ENCODE measurements at regions not wholly inside any gene's neighbourhood (a gene's known extent, or its start where the extent isn't known, plus 50 kb on each side); places are given as distances from the start of the nearest gene placed in this dataset.

DNA sequence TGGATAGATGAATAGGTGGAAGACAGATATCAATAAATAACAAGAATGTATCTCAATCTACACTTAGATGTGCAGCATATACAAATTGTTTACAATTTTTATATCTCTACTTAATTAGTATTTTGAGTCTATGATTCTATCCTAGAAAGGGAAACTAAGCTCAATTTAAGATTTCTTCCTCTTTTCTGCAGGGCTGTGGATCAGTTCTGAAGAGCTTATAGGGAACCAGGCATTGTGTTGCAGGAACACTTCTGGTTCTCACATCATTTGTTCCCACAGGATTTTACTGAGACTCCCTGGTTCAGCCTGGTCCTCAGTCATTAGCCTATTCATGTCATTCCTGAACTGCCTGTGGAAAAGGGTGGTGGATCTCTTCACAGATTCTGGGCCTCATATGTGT is 105.8 kb downstream of the TNFSF18 start:
- H3K9me3 Mint-ChIP-seq: peaks cover 9% of the 10 kb centered on the region
- no peak overlapping the region for H3K4me3 Mint-ChIP-seq
- no peaks in the 10 kb centered on the region for H3K27me3 Mint-ChIP-seq
- no peaks in the 10 kb centered on the region for H3K36me3 Mint-ChIP-seq
- H3K4me1 Mint-ChIP-seq: peaks cover 18% of the 10 kb centered on the region
- no peak overlapping the region for H3K27ac Mint-ChIP-seq

DNA sequence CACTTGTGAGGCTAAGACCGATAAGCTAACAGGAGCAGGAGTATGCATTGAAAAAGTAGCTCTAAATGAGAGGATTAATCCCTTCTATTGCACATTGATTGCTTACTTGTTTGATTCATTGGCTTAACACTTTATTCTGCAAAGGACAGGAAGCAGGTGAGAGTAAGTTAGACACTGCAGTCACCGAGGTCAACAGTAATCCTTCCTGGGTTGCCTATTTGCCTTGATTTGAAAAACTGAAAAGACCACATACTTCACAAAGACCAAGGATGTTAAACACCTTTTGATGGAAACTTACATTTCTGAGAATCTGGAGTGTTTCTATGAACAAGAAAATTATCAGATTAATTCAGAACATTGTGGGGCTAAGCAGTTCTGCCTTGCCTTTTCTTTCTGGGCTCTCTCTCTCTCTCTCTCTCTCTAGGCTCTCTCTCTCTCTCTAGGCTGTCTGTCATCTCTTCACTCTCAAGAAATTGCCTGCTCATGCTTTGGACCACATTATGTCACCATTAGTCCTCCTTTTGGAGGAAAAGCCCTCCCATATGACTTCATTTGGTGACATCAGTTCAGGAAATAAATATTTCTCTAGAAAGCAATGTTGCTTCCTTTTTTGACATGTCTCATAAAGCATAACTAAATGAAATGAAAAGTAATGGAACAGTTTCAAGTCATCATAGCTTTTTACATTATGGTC is 103.8 kb downstream of the TNFSF18 start:
- H3K9me3 Mint-ChIP-seq: peaks cover 9% of the 10 kb centered on the region
- no peak overlapping the region for H3K27ac Mint-ChIP-seq
- no peak overlapping the region for H3K4me3 Mint-ChIP-seq
- H3K4me1 Mint-ChIP-seq: peaks cover 24% of the 10 kb centered on the region
- H3K27me3 Mint-ChIP-seq: no peaks in the 10 kb centered on the region
- no peaks in the 10 kb centered on the region for H3K36me3 Mint-ChIP-seq

DNA sequence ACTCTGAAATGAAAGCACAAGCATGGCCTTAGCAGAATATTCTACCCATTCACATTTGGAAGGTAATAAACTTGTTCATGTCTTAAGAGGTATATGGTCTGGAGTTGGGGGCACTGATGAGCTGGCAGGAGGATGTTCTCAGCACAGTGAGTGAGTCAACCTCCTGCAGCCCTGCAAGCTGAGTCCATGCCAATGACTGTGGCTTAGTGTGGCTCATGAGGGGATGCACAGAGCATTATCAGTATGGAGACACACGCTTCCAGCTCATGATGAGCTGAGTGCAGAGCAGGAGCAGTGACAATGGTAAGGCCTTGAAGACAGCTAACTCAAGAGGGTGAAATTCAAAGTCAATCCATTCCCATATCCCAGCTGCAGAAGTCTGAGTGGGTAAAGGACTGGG is 102.3 kb downstream of the TNFSF18 start:
- Mint-ChIP-seq H3K27me3 (no peaks in the 10 kb centered on the region), H3K27ac (no peak overlapping the region), H3K9me3 (peaks cover 5% of the 10 kb centered on the region), H3K36me3 (no peaks in the 10 kb centered on the region), H3K4me1 (peaks cover 25% of the 10 kb centered on the region), H3K4me3 (no peak overlapping the region)

DNA sequence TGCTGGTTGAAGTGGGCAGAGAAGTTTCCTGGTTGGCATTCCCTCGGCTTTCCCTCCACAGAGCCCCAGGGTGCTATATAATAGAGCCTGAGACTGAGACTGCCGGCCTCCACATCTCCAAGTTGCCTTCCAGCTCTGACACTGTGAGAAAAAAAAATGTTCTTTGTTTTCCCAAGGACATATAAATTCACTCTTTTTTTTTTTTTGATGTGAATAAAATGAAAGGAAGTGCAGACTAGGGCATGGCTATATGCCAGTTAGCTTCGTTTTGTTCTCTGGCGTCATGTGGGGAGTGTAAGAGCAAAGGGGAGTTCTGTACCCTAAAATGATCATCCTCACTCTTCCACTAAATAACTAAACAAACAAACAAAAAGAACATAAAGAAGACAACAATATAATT is 101.6 kb downstream of the TNFSF18 start:
- H3K27ac Mint-ChIP-seq: no peak overlapping the region
- peaks cover 25% of the 10 kb centered on the region for H3K4me1 Mint-ChIP-seq
- H3K9me3 Mint-ChIP-seq: no peaks in the 10 kb centered on the region
- no peaks in the 10 kb centered on the region for H3K36me3 Mint-ChIP-seq
- no peak overlapping the region for H3K4me3 Mint-ChIP-seq
- no peaks in the 10 kb centered on the region for H3K27me3 Mint-ChIP-seq

DNA sequence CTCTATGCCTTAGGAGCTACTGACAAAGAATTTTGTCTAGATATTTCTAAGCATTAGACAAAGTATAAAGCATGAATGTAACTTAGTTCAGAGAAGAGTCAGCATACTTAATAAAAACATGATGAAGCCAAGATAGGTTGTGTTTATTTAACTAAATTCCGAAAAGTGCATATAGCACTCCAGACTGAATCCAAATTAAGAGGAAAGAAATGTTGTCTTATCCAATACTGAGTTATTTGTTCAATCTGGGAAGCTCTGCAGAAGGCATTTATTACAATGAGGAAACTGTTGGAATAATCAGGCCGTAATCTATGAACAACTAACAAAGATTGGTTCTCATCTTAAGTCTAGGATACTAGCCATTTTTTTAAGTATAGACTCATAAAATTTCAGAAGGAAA is 100.2 kb downstream of the TNFSF18 start:
- Mint-ChIP-seq H3K36me3 (no peaks in the 10 kb centered on the region), H3K27ac (no peak overlapping the region), H3K4me3 (no peak overlapping the region), H3K9me3 (no peaks in the 10 kb centered on the region), H3K4me1 (peaks cover 24% of the 10 kb centered on the region), H3K27me3 (no peaks in the 10 kb centered on the region)

DNA sequence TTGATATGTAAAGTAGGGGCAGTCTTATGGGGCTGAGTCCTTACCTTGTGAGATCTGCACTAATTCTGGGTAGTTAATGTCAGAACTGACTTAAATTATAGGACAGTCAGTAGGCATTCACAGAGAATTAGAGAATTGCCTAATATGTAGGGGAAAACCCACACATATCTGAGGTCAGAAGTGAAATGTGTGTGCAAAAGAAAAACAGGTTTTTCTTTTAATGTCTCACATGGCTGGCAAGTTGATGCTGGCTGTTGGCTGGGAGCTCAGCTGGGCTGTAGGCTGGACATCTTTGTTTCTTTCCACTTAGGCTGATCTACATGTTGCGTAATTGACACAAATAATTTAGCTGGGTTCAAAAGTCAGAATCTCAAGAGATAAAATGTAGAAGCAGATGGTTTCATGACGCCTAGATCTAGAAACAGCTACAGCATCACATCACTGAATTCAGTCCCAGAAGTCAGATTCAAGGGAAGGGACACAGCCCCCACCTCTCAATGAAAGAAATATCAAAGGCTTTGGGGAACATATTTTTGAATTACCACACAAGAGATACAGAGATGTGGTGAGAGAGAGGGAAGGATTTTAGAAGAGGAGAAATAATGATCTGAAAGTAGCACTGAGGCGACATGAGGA is 98.9 kb downstream of the TNFSF18 start:
- peaks cover 19% of the 10 kb centered on the region for H3K4me1 Mint-ChIP-seq
- no peaks in the 10 kb centered on the region for H3K9me3 Mint-ChIP-seq
- H3K27me3 Mint-ChIP-seq: no peaks in the 10 kb centered on the region
- H3K36me3 Mint-ChIP-seq: no peaks in the 10 kb centered on the region
- H3K4me3 Mint-ChIP-seq: no peak overlapping the region
- no peak overlapping the region for H3K27ac Mint-ChIP-seq

DNA sequence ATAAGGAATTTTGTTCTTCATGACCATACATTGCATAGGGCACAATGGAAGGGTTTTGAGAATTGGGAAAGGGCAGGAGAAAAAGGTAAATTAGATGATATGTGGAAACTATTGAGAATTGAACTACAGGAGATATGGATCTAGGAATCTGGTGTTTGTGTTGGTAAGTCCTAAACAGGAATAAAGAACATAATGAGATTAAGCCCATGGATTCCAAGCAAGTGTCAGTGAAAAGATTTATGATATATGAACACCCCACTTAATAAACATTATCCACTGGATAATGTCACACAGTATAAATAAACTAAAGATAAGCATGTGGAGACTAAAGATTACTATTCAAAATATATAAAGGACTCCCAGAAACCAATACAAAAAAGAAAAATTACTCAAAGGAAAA is 98.2 kb downstream of the TNFSF18 start:
- peaks cover 13% of the 10 kb centered on the region for H3K4me1 Mint-ChIP-seq
- H3K27ac Mint-ChIP-seq: no peak overlapping the region
- no peaks in the 10 kb centered on the region for H3K9me3 Mint-ChIP-seq
- no peaks in the 10 kb centered on the region for H3K27me3 Mint-ChIP-seq
- H3K36me3 Mint-ChIP-seq: no peaks in the 10 kb centered on the region
- no peak overlapping the region for H3K4me3 Mint-ChIP-seq

DNA sequence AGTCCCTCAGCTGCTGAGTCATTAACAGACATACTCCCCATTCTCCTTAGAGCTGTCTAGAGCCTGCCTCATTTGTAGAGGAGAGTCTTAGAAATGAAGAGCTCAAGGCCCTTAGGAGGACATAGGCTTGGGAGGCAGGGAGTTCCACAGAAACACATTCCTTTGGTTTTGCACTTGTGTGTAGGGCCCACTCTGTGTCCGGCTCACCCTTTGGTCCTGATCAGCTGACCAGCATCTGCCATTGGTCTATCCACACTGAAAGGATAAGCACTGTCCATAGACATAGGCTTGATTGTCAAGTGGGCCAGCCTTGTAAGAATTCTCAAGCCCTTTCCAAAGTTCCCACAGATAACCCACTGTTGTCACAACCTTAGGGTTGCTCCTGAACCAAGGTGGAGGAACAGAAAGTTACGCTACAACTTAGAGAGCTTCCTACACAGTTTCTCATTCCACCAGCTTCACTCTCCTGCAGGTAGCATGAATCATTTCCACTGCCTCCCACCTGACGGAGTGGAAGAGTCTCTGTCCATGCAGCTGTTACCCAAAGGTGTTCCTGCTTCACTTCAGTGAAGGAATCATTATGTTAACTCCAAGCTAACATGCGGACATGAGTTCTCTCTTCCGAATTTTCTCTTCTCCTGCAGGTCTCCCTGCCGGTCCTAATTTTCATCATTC is 96.1 kb downstream of the TNFSF18 start:
- H3K27ac Mint-ChIP-seq: no peak overlapping the region

DNA sequence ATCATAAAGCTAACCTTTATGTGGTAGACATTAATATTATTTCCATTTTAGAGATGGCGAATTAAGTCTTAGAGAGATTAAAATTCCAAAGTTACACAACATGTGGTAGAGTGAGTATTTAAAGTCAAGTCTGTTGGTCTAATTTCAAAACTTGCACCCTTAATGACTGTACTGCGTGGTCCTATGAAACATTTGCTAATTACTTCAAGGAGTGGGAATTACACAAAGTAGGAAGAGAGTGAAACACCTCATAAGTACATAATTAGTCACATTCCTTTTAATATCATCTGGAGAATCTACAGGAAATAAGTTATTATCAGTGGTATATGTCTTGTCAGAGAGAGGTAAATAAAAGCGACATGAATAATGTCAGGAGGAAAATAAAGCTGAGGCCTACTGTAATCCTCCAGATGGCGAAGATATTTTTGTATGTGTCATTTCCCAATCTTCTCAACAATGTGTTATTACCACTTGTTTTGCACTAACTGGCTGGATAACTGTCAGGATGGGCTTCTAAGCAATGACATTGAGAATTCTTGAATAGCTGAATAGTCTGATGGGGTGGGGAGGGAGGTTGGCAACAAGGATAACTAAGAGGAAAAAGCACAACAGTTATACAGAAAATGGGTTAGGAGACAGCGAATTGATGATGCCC is 95.5 kb downstream of the TNFSF18 start:
- no peaks in the 10 kb centered on the region for H3K27me3 Mint-ChIP-seq
- no peaks in the 10 kb centered on the region for H3K9me3 Mint-ChIP-seq
- no peak overlapping the region for H3K27ac Mint-ChIP-seq
- no peaks in the 10 kb centered on the region for H3K36me3 Mint-ChIP-seq
- H3K4me1 Mint-ChIP-seq: peaks cover 8% of the 10 kb centered on the region
- H3K4me3 Mint-ChIP-seq: no peak overlapping the region

More for the DNA sequence above, 96.1 kb downstream of the TNFSF18 start:
- Mint-ChIP-seq H3K27me3 (no peaks in the 10 kb centered on the region), H3K36me3 (no peaks in the 10 kb centered on the region), H3K9me3 (no peaks in the 10 kb centered on the region), H3K4me1 (peaks cover 8% of the 10 kb centered on the region), H3K4me3 (no peak overlapping the region)

DNA sequence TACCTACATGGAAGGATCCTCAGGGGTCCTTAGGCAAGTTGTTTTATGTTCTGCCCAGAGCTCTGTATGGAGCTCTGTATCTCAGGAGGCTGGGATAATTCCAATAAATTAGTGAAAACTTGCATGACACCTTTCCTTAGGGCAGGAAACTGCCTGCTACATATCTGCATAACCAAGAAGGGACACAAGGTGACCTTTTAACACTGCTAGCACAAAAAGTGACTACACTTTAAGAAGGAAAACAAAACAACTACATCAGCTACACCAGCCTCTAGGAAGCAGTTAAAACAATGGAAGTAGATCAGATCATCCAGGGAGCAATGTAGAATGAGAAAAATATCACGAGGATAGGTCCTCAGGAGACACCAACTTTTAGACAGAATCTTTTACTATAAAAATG is 93.9 kb downstream of the TNFSF18 start:
- H3K4me1 Mint-ChIP-seq: peaks cover 2% of the 10 kb centered on the region
- no peak overlapping the region for H3K4me3 Mint-ChIP-seq
- H3K36me3 Mint-ChIP-seq: no peaks in the 10 kb centered on the region
- H3K27ac Mint-ChIP-seq: no peak overlapping the region
- H3K9me3 Mint-ChIP-seq: no peaks in the 10 kb centered on the region
- H3K27me3 Mint-ChIP-seq: no peaks in the 10 kb centered on the region

DNA sequence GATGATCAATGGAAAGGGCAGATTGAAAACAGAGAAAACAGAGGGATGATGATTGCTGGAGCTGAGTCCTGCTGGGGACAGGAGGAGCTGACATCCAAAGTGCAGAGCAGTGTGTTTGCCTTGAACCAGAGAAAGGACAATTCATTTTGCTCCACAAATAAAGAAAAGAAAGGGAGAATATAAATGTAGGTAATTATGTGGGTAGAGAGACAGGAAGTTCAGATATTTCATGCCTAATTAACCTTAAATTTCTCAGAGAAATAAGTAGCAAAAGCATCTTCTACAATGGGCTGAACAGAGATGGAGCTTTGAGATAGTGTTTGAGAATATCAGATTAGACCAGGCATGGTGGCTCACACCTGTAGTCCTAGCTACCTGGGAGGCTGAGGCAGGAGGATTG is 93.2 kb downstream of the TNFSF18 start:
- H3K4me1 Mint-ChIP-seq: no peaks in the 10 kb centered on the region
- no peaks in the 10 kb centered on the region for H3K9me3 Mint-ChIP-seq
- no peak overlapping the region for H3K4me3 Mint-ChIP-seq
- no peaks in the 10 kb centered on the region for H3K27me3 Mint-ChIP-seq
- H3K27ac Mint-ChIP-seq: no peak overlapping the region
- no peaks in the 10 kb centered on the region for H3K36me3 Mint-ChIP-seq

DNA sequence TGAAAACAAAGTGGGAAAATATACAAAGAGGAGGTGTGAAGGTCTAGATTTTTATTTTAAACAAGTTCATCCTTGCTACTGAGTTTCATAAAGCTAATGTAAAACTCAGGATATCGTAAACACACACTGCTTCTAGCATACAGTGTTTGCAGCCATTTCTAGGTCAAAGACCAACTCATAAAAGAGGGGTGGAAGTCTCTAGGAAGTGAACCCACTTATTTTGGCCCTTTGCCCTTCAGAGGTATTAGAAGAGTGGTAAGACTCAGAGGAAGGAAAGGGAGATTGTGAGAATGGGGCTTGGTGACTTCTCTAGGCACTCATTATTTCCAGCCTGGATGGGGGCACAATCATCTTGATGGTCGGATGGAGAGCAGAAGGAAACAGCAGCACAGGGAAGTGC is 91.2 kb downstream of the TNFSF18 start:
- H3K4me1 Mint-ChIP-seq: no peaks in the 10 kb centered on the region
- no peak overlapping the region for H3K4me3 Mint-ChIP-seq
- no peaks in the 10 kb centered on the region for H3K9me3 Mint-ChIP-seq
- no peaks in the 10 kb centered on the region for H3K27me3 Mint-ChIP-seq
- no peak overlapping the region for H3K27ac Mint-ChIP-seq
- no peaks in the 10 kb centered on the region for H3K36me3 Mint-ChIP-seq

DNA sequence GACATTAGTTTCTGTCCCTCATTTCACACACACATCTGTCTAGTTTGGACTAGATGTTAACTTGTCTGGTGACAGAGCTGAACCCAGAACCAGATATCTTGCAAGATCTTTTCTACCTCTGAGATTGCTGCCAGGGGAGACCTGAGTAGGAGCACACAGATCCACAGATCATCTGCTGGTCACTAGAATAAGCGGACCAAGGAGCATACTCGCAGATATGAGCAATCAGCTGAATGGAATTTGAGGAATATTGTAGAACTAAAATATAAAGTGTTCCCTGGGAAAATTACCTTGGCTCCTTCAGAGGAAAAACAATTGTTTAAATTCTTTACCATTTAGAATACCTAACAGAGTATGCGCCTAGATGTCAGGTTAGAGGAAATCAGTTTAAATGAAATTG is 90.7 kb downstream of the TNFSF18 start:
- H3K4me1 Mint-ChIP-seq: no peaks in the 10 kb centered on the region
- no peaks in the 10 kb centered on the region for H3K9me3 Mint-ChIP-seq
- no peak overlapping the region for H3K4me3 Mint-ChIP-seq
- no peak overlapping the region for H3K27ac Mint-ChIP-seq
- H3K36me3 Mint-ChIP-seq: no peaks in the 10 kb centered on the region
- no peaks in the 10 kb centered on the region for H3K27me3 Mint-ChIP-seq

DNA sequence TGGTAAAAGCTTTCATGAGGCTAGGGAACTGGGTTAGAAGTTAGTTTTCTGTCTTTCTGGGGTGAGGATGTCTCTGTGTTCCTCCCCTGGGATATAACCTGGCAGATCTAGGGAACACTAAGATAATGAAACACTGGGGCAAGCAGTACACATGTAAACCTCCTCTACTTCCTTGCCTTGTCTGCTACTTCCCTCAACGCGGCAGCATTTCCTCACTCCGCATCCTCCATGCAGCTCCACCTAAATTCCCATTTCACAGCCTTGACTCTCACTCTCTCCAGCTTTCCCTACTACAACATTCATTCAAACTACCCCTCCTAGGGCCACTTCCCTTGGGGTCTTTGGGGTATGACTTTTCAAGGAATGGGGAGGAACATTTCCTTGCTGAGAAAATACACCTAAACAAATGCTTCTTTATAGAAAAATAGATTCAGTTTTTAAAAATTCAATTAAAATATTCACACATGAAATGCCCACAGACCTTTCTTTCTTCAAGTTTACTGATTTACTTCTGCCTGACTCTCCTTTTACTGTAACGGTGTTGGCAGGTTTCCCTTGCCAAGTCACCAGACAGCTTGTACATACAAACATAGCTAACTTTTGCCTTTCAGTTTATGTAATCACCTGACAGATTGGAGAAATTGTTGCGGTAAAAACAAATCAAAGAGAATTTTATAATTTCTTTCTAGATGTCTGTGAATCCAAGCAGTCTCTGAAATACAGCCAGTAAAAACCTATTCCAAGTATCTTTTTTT is 90.1 kb downstream of the TNFSF18 start:
- Mint-ChIP-seq H3K4me1 (no peaks in the 10 kb centered on the region), H3K36me3 (no peaks in the 10 kb centered on the region), H3K27ac (no peak overlapping the region), H3K27me3 (no peaks in the 10 kb centered on the region), H3K4me3 (no peak overlapping the region), H3K9me3 (no peaks in the 10 kb centered on the region)

DNA sequence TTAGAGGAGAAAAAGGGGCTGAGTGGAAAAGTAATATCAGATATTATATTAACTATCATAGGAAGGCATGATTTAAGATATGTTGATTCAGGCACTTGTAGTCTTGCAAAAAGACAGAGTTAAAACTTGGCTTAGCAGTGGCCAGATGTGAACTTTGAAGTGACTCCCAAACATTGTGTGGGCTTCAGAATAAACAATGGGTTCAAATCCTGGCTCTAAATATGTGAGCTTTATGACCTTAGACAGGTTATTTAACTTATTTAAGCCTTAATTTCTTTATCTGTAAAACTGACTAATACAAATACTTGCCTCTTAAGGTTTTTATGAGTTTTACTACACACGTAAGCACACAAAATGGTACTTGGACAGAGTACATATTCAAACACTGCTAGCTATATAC is 85.9 kb downstream of the TNFSF18 start:
- Mint-ChIP-seq H3K4me3 (no peak overlapping the region), H3K27me3 (no peaks in the 10 kb centered on the region), H3K36me3 (no peaks in the 10 kb centered on the region), H3K27ac (no peak overlapping the region), H3K9me3 (no peaks in the 10 kb centered on the region), H3K4me1 (peaks cover 12% of the 10 kb centered on the region)

Data from activated naive CD4-positive, alpha-beta T cell treated with anti-CD3 and anti-CD28 coated beads, Interleukin-2, amount 50 U/mL, for 24 hours (primary cell).